VCaP (cell line): ENCODE measurements at regions not wholly inside any gene's neighbourhood (a gene's known extent, or its start where the extent isn't known, plus 50 kb on each side); places are given as distances from the start of the nearest gene placed in this dataset.

ENCODE experiments used
- H3K27ac ChIP-seq: fragments of 450-650 bp; 2 replicates; pipeline ENCODE4 v1.5.1; 2017
- CTCF ChIP-seq: fragments of 450-650 bp; conservative IDR thresholded peaks from 2 replicates; pipeline ENCODE4 v1.5.1; 2017; ENCODE audit warnings: mild to moderate bottlenecking, moderate library complexity

- TF ChIP-seq CTCF = no peak
- H3K27ac ChIP-seq = no peak overlapping the region
These were observed 156.8 kb upstream of the COL8A1 start for GRCh38 chr3:99481561-99481960.

GRCh38 chr3:99479768-99480167 lies 158.6 kb upstream of the COL8A1 start:
- no peak overlapping the region for H3K27ac ChIP-seq
- TF ChIP-seq CTCF = no peak

- TF ChIP-seq CTCF = no peak
- no peak overlapping the region for H3K27ac ChIP-seq
These were observed 160.7 kb upstream of the COL8A1 start for GRCh38 chr3:99477650-99478049.

- TF ChIP-seq CTCF = no peak
- H3K27ac ChIP-seq = no peak overlapping the region
These were observed 163.2 kb upstream of the COL8A1 start for GRCh38 chr3:99475229-99475628.

GRCh38 chr3:99474776-99475175 lies 163.6 kb upstream of the COL8A1 start:
- H3K27ac ChIP-seq = no peak overlapping the region
- TF ChIP-seq CTCF = no peak

- no peak overlapping the region for H3K27ac ChIP-seq
- TF ChIP-seq CTCF = no peak
These were observed 165.1 kb upstream of the COL8A1 start for GRCh38 chr3:99473321-99473751.

GRCh38 chr3:99472385-99472784 lies 166.0 kb upstream of the COL8A1 start:
- no peak overlapping the region for H3K27ac ChIP-seq
- no peak for TF ChIP-seq CTCF
